DMS 273 (cell line): ENCODE measurements at regions not wholly inside any gene's neighbourhood (a gene's known extent, or its start where the extent isn't known, plus 50 kb on each side); places are given as distances from the start of the nearest gene placed in this dataset.
"Not testable (repeated sequence)": the region's sequence is repeated elsewhere in the genome, so short reads cannot be mapped to it uniquely, and the experiment has no call there.

ENCODE experiments used
- DNase-seq: peaks from one replicate; lab custom pipeline; 2025; ENCODE audit not compliant: unreplicated experiment; lab: John Stamatoyannopoulos, UW

GRCh38 chr11:33531743-33532181 lies 168.9 kb downstream of the C11orf91 start:
- no peak for DNase-seq

GRCh38 chr11:33530815-33531214 lies 169.8 kb downstream of the C11orf91 start:
- no peak for DNase-seq

- DNase-seq = no peak
Observed at GRCh38 chr11:33529461-33529860, 171.2 kb downstream of the C11orf91 start.

- not testable (repeated sequence) for DNase-seq
Observed at GRCh38 chr11:33527738-33528137, 172.9 kb downstream of the C11orf91 start.

- DNase-seq = no peak
Observed at GRCh38 chr11:33525789-33526188, 174.8 kb downstream of the C11orf91 start.

GRCh38 chr11:33521384-33521783 lies 179.2 kb downstream of the C11orf91 start:
- no peak for DNase-seq

GRCh38 chr11:33520112-33520511 lies 180.5 kb downstream of the C11orf91 start:
- no peak for DNase-seq

GRCh38 chr11:33515347-33515746 lies 185.3 kb downstream of the C11orf91 start:
- DNase-seq = no peak

GRCh38 chr11:33514079-33514925 lies 186.3 kb downstream of the C11orf91 start:
- DNase-seq = no peak

GRCh38 chr11:33509632-33510031 lies 191.0 kb downstream of the C11orf91 start:
- DNase-seq = no peak

- DNase-seq = peak; percentile 38
Observed at GRCh38 chr11:33507967-33508366, 192.7 kb downstream of the C11orf91 start.

- DNase-seq = no peak
Observed at GRCh38 chr11:33507356-33507755, 193.3 kb downstream of the C11orf91 start.

GRCh38 chr11:33505093-33505492 lies 195.5 kb downstream of the C11orf91 start:
- DNase-seq = no peak

GRCh38 chr11:33500861-33501479 lies 199.7 kb downstream of the C11orf91 start:
- peak; percentile 37 for DNase-seq

GRCh38 chr11:33500332-33500731 lies 200.3 kb downstream of the C11orf91 start:
- no peak for DNase-seq

GRCh38 chr11:33492596-33492995 lies 208.0 kb downstream of the C11orf91 start:
- DNase-seq = no peak

- DNase-seq = no peak
Observed at GRCh38 chr11:33490842-33491370, 209.7 kb downstream of the C11orf91 start.

- no peak for DNase-seq
Observed at GRCh38 chr11:33488971-33489370, 211.7 kb downstream of the C11orf91 start.

- peak; percentile 26 for DNase-seq
Observed at GRCh38 chr11:33480626-33481025, 220.0 kb downstream of the C11orf91 start.

GRCh38 chr11:33479231-33479630 lies 221.4 kb downstream of the C11orf91 start:
- DNase-seq = no peak

GRCh38 chr11:33478111-33478573 lies 221.0 kb downstream of the HIPK3 start:
- peak; percentile 67 for DNase-seq
